HG02763 (cell line): ENCODE measurements at regions not wholly inside any gene's neighbourhood (a gene's known extent, or its start where the extent isn't known, plus 50 kb on each side); places are given as distances from the start of the nearest gene placed in this dataset.

Source experiments
- ATAC-seq: cut with Tn5 transposase; IDR thresholded peaks from one replicate; pipeline ENCODE4 v1.9.1; 2021; ENCODE audit warnings: mild to moderate bottlenecking, moderate library complexity; ENCODE audit not compliant: unreplicated experiment

DNA sequence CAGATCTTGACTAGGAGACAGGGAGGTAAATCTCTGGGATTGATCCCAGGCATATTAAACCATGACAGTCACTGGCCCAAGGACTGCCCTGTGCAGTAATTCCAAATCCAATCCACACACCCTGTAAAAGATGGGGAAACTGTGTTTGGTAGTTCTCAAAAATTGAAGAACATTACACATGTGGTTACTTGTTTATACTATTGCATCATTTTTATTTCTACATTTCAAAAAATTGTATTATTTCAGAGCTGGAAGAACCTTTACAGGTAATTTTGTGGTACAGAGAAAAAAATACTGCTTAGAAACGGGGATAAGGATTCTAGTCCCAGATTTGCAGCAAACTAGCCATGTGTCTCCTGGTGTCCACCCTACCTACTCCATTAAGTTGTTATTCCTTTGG is 400.5 kb downstream of the LRIG3 start:
- no peak for ATAC-seq

DNA sequence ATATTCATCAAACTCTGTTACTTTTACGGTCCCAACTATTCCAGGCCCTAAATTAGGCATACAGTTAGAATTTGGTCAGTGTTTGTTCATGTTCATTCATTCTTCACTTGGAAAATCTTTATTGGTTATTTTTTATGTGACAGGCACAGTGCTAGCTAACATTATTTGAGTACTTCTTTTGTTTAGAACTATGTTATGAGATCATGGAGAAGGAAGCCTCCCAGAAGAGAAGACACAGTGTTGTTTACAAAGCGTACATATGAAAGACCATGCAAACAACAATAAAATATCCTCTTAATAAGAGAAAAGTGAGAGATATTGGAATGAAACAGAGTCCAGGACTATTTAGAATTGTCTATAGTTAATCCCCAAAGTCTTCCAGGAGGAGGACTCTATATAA is 399.2 kb downstream of the LRIG3 start:
- no peak for ATAC-seq

DNA sequence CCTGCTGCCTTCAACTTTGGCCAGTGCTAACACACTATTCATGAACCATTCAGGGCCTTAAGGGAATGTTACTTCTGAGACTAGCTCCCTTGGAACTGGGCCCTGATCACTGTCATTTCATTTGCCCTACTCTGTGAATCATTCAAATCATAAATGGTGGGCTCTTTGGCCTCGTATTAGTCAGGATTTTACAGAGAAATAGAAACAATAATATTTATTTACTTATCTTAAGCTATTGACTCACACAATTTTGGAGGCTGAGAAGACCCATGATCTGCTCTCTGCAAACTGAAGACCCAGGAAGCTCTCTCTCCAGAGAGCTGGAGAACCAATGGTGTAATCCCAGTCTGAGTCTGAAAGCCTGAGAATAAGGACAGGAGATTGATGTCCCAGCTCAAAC is 398.5 kb downstream of the LRIG3 start:
- ATAC-seq: no peak

DNA sequence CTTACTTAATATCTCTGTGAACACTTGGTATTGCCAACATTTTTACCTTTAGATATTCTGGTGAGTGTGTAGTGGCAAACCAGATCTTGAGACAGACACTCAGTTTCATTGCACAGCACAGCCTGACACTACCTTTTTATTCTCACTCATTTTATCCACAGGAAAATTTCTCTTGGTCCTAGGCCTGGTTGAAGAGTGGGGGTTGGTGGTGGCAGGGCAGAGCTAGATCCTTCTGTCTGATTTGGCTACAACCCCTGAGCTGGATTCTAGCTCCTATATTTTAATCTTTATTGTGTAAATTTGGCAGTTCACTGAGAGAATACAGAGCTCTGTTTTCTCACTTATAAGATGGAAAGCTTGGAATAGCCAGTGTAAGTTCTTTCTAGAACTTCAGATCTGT is 396.9 kb downstream of the LRIG3 start:
- ATAC-seq: no peak

DNA sequence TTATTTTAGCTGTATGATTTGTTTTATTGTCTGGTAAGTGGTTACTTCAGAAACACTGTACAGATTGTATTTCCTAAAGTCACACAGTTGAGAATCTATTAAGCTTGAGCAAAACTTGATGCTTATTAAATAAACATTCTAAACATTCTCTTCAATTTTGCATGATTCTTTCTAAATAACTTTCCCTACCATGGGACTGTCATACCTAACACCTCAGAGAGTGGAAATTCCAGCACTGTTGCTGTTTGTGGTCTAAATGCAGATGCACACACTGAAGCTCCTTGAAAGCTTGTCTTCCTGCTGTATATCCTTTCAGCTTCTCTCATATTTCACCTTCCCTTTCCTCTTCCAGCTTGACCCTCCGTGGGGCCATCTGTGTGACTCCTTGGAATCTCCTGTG is 392.0 kb downstream of the LRIG3 start:
- ATAC-seq: no peak

DNA sequence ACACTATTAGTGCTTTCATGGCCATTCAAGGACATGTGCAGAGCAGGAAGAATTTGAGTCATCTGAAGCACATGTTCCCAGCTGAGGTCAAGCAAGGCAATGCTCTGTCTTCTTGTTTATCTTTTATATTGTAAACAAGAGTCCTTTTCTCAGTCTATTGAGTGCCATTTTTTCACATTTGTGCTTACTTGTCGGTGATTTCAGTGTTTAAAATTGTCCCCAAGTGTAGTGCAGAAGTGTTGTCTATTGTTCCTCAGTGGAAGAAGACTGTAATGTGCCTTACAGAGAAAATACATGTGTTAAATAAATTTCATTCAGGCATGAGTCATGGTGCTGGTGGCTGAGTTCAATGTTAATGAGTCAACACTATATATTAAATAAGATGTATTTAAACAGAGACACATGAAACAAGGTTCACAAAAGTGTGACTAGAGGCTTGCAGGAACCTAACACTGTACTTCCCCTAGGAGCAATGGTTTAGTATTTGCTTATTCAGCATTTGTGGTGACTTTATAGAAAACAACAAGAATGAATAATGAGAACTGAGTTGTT is 391.1 kb downstream of the LRIG3 start:
- no peak for ATAC-seq

DNA sequence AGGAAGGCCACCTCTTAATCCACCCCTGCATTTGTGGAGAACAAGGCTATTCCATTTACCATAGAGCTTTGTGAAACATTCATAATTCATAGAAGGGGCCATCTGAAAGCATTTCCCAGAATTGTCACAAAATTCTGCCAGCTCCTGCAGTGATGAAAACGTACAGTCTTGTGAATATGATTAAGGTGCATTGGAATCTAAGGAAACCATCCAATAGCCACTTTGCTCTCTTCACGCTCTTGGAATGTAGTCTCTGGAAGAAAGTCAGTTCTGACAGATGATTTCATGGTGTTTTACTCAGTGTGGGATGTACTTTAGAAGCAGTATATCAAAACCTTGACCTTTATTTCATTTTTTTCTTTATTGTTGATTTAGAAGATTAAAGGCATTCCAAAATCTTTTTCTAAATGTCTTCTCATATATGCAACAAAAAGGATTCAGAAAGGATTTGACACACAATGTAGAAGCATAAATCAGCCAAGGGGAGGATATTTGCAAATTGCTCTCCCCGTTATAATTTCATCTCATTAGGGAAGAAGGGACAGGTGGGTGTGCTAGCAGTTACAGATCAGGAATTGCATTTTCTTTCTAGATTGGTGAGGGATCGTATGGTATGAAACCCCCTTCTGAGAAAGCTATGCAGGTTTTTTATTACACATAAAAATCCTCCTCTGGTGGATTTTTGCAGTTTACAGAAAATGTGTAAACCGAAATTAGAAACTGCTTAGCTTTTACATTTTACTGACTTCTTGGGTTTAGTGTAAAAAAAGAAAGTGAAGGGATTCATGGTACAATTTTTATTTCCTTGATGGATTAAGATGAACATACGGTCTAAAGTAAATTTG is 390.2 kb downstream of the LRIG3 start:
- no peak for ATAC-seq

DNA sequence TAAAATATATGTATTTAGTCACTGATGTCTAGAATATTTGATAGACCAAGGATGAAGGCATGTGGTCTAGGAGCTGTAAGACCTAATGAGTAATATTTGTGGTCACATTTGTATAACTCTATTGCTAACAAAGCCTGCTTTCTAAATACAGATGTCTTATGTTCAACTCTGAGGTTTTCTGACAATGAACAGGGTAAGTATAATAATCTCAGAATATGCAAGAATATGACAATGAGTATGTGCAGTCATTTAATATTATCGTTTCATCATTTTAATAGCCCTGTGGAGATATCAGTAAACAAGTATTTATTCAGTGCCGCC is 389.6 kb downstream of the LRIG3 start:
- ATAC-seq: no peak

DNA sequence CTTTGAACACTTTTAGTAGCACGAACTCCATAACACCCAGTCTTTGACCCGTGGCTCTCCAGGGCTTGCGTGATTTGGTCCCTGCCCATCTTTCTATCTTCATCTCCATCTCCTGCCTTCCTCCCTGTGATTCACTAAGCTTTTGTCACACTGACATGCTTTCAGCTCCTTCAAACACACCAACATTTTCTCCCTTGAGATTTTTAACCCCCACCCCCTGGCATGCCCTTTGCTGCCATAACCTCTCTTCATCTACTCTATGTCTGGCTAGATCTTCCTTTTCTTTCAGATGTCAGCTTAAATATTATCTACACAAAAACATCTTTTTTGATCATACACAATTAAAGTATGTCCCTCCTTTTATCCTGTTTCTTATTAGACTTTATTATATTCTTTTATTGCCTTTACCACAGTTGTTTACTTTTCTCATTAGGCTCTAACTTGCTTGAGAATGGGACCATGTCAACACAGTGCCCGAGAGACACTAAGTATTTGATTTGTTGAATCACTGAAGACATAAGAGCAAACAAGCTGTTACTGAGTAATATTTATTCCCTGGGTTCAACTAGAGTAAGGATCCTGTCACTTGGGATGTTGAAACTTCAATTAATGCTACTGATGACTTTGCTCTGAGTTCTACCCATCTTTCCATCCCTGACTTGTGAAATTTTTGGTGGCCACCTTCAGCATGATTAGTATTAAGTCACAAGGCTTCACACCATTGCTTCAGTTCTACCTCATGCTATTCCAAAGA is 387.3 kb downstream of the LRIG3 start:
- ATAC-seq: no peak

DNA sequence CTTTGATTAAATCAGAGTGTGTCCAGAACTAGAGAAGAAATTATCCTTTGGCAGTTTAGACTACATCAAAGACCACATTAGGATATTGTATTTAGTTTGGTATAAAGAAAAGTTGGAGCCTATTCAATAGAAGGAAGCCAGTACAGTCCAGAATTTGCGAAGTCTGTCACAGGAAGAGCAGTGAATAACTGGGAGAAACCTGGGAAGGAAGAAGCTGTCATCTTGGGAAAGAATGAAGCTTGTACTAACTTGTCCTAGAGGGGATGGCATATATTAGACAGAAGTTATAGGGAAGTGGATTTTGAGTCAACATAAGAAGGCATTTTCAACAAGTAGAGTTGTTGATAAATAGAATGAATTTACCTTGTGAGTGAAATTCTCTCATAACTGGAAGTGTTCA is 386.7 kb downstream of the LRIG3 start:
- no peak for ATAC-seq

DNA sequence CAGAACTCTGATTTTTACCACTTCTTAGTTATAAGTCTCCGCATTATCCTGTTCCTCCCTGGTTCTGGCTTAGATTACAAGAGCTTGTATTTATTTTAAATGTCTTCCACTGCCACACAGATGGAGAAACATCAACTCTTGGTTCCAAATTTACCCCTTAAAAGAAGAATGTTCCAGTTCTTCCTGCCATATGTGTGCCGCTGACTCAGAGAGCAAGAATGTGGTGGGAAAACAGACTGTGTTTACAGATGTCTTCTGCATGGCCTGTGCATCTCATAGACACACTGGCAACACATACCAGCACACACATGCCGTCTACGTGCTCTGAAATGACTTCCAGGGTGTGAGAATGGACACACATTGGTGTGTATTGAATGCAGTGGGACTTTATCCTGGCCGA is 383.0 kb downstream of the LRIG3 start:
- no peak for ATAC-seq

DNA sequence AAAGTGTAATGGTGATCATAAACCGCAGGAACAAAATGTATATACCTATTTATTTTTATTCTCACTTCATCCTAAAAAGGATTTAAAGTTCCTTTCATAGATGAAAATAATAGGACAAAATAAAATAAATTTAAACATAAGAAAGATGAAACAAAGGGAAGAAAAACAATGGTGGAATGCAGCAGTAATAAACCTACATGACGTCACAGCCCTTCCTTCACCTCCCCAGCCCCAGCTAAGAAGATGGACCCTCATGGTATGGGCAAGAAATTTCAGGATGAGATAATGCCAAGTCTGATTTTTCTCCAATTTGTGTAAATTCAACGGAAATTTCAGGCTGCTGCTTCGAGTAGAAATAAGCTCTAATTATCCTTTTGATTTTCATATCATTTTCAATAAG is 381.0 kb downstream of the LRIG3 start:
- ATAC-seq: no peak

DNA sequence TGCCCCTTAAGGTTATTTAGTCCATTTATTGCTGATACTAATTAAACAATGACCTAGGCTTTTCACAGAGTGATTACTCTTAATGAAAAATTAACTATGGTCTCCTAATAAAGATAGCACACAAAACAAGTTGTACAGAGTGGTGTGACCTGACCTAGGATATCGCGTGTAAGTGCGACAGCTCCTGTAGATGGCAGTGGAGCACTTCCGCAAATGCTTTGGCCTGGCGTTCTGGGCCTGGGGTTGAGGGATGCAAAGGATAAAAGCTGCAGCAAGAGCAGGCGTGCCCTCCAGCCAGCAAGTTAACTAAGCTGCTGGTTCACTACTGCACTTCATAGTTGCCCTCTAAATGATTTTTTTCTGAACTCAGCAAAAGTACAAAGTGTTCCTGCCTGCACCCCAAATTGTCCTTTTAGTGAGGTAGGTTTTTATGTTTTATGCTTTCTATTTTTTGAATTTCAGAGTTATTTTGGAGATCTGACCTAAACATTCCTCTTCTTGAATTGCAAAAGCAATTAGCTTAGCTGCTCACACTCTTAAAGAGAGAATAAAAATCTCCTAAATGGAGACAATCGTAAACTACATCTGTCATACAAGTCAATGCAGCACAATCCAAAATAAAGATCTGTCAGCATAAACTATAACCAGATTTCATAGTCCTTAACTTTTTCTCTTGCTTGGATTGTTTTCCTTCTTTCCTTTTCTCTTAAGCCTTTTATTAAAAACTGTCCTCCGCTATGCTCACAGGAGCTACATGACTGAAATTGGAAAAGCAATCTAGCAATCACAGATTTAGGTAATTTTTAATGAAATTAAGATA is 379.6 kb downstream of the LRIG3 start:
- no peak for ATAC-seq

DNA sequence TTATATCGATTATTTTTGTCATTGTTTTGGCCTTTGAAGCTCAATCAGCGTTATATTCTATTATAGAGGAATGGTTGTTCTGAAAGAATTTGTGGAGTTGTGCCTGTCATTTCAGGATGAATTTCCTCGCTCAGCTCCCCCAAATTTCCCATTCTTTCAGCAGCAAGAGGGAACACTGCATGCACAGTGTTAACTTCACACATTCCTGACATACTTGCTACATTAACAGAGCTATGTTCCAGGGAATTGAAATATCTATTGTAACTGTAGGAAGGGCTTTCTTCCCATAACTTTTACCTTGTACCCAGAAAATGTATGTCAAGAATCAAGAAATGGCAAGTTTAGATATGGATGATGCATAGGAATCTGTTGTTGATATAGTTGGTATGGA is 379.0 kb downstream of the LRIG3 start:
- no peak for ATAC-seq

DNA sequence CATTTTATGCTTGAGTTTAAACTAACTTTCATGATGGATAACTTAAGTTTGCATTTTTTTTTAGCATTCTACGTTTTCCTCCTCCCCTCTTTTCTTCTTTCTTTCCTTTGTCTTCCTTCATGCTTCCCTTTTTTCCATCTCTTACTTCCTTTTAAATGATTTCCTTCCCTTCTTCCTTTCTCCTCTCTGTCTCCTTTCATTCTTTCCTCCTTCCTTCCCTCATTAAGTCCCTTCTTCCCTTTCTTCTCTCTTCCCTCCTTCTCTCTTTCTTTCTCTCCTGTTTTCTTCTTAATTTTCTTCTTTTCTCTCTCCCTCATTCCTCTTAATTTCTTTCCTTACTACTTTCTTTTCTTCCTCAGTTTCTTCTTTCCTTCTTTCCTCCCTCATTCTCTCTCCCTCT is 376.0 kb downstream of the LRIG3 start:
- no peak for ATAC-seq

DNA sequence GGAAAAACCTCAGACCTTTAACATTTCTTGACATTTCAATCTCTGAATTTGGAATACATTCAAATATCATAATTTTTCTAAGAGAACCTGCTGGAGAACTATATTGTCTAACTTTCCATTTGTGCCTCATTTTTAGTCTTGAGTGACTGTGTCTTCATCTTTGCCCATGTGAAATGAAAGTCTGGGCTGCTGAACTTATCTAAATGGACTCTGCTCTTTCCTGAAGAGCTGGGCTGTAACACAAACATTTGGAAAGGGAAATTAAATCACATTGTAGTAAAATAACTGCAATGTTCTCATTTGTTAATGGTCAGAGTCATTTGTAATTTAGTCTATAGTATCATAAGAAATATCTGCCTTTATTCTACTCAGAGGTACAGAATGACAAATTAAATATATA is 373.1 kb downstream of the LRIG3 start:
- no peak for ATAC-seq

DNA sequence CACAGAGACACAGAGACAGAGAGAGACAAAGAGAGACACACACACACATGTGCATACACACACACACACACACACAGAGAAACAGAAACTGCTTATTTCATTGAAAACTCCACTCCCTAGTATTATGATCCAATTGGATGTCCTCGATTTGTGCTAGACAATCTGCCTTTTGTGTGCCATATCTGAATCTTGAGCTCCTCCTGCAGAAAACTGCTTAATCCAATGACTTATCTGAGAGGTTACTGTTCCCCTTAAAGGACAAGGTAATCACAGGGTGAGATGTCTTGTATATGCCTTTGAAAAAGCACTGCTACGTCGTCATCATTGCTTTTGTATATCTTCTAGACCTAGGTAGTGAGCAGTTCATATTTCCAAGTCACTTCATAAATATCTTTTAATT is 371.5 kb downstream of the LRIG3 start:
- ATAC-seq: no peak

DNA sequence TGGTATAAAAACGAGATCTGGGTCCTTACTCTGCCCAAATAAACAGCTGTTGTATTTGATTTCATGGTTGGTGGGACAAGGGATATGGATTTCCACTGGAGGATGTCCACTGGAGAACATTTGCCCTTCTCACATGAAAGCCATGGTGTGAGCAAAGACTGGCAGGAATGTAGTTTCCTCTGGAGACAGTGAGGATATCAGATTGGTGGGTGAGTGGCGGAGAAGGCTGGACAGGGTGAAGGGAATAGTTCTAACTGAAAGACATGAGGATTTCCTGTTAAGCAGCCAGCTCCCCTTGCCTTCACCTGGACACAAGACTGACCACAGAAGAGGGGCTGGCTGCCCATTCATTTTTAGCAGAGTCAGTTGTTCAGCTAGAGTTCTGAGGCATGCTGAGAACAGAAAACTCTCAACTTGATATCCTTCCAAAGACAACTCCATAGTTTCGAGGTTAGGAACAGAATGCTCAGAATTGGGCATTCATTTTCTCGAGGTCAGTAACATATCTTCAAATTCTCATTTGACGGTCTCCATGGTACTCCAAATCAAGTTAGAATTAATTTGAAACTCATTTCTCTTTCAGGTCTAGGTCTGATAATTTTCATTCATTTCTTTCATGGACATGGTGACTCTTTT is 365.7 kb downstream of the LRIG3 start:
- no peak for ATAC-seq

DNA sequence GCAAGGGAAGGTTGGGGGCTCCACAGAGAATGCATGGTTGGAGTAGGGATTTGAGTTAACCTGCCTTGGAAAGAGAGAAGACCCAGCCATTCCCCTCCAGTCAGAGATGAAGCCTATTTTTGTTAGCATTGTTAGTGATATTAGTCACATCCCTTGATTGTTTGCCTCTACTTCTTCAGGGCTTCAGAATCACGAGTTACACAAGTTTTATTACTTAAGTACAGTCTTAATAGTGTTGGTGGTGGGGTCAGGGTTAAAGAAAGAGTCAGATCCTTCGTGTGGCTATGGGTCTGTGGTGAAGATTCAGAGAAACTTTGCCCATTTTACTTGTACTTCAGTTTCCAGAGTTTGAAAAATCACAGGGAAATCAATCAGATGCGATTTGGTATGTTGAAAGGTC is 363.1 kb downstream of the LRIG3 start:
- ATAC-seq: no peak

DNA sequence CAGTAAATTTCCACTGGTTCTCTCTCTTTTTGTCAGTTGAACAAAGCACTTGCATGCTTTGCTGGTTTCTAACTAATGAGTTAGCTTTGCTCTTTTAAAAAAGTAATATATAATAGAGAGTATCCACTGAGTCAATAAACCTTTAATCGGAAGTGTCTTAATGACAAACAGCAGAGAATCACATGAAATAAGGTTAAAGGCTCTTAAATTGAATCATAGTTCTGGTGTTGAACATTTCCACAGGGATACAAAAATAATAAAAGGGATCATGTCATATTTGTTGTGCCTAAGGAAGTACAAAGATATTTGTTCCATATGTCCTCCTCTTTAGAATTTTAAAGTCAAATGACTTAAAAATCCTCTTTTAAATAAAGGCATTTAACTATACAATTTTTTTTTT is 362.6 kb downstream of the LRIG3 start:
- no peak for ATAC-seq

DNA sequence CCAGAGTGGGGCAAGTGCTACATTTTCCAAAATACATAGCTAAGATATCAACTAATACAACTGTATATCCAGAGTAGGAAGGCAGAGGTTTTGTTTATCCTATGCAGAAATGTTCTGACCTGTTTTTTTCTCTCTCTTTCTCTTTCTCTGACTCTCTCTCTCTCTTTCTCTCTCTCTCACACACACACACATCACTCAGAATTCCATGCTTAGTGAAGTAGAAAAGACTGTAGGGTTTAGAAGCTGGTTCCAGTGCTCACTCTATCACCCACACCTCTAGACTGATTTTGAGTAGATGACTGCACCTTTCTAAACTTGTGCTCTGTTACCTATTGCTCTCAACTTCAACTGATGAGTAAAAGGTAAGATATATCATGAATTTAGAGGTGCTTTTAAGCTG is 356.7 kb downstream of the LRIG3 start:
- no peak for ATAC-seq
